GM12892 (cell line): ENCODE measurements at regions not wholly inside any gene's neighbourhood (a gene's known extent, or its start where the extent isn't known, plus 50 kb on each side); places are given as distances from the start of the nearest gene placed in this dataset.

Experiments
- POLR2A ChIP-seq: IDR thresholded peaks from 2 replicates; pipeline ENCODE4 v1.6.1; 2011; ENCODE audit warnings: low read depth, low read length, control low read depth
- TAF1 ChIP-seq: IDR thresholded peaks from 2 replicates; pipeline ENCODE4 v1.6.1; 2011; ENCODE audit warnings: low read depth, mild to moderate bottlenecking, control low read depth, low read length, borderline replicate concordance

DNA sequence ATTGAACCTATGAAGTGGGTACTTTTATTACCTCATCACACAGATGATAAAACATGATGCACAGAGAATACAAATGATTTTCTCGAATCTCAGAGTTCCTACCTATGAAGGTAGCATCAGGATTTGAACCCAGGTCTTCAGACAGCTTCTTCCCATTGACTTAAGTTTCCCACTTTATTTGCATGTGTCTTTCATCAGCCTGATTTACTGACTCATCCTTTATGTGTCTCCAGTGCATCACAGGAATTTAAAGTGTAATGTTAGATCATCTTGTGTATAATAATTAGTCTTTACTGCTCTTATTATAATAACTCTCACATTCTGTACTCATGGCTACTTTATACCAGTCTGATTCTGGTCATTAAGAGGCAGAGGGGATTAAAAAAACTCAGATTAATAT is 449.4 kb upstream of the SUCLG2 start:
- TF ChIP-seq POLR2A: no peak
- no peak for TF ChIP-seq TAF1
